DND-41 (cell line): ENCODE measurements at regions not wholly inside any gene's neighbourhood (a gene's known extent, or its start where the extent isn't known, plus 50 kb on each side); places are given as distances from the start of the nearest gene placed in this dataset.

Experiments used
- CTCF ChIP-seq: IDR thresholded peaks from 2 replicates; pipeline ENCODE4 v1.5.1; 2012; ENCODE audit warnings: borderline replicate concordance, low read length, moderate library complexity, mild to moderate bottlenecking; ENCODE audit not compliant: poor library complexity, severe bottlenecking; ENCODE audit errors: extremely low read depth
- EZH2 ChIP-seq: IDR thresholded peaks from 3 replicates; pipeline ENCODE4 v1.6.1; 2012; ENCODE audit warnings: borderline replicate concordance, low read depth, mild to moderate bottlenecking, moderate library complexity, low read length, inconsistent platforms; ENCODE audit not compliant: severe bottlenecking

- TF ChIP-seq CTCF (no peak), EZH2 (no peak)
Measured at GRCh38 chr3:124263168-124263567, 271.2 kb upstream of the ROPN1 start.
